ENCODE measurements at regions not wholly inside any gene's neighbourhood (a gene's known extent, or its start where the extent isn't known, plus 50 kb on each side); places are given as distances from the start of the nearest gene placed in this dataset.

DNA sequence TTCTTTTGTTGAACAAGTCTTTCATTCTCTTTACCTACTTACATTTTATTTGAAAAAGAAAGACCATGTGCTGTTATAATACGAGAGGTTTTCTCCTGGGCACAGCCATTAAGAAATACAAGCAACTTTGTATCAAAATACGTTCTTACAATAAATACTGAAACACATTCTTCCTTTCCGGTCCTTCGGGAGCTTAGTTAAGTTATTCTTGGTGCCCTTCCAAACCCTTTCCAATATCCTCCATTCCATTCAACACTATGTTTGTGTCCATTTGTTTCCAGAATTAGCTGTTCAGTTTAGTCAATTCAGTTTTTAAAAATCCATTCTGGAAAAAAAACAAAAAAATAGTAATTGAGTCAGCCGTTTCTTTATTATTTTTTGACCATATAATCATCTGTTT lies 746.8 kb upstream of the SLC10A2 start:
- DNase-seq (ENCODE audit: insufficient read length, low spot score), result no peak
- TF ChIP-seq POU2F2 (IDR thresholded peaks at IDR 0.05; ENCODE audit: low read depth, low read length) (no peak), PAX5 (IDR thresholded peaks at IDR 0.05; ENCODE audit: insufficient read depth, low read length, severe bottlenecking) (no peak), TAF1 (IDR thresholded peaks at IDR 0.05; ENCODE audit: low read depth, low read length) (no peak), SPI1 (IDR thresholded peaks at IDR 0.05; ENCODE audit: low read depth, low read length) (no peak), POLR2AphosphoS5 (IDR thresholded peaks at IDR 0.05; ENCODE audit: low read depth, low read length) (no peak), POLR2A (IDR thresholded peaks at IDR 0.05; ENCODE audit: low read depth, low read length) (no peak)
- FAIRE-seq, result no peak

DNA sequence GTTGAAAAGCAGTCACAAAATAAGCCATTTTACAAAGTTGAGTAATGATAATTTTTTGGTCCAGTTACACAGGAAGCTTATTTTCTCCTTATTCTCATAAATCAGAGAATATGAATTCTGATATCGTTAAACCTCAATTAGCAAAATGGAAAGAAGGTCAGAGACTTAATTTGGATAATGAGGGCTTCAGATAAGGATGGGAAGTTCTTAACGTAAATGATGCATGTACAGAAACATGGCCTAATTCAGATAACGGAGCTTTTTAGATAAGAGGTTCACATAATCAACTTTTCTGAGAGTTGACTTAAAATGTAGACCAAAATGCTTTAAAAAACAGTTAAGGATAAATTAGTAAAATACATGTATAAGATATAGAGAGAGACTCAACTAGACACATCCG lies 746.3 kb upstream of the SLC10A2 start:
- FAIRE-seq (no peak), DNase-seq (ENCODE audit: insufficient read length, low spot score) (no peak)
- no peak for TF ChIP-seq POU2F2 (IDR thresholded peaks at IDR 0.05; ENCODE audit: low read depth, low read length)
- no peak for TF ChIP-seq POLR2AphosphoS5 (IDR thresholded peaks at IDR 0.05; ENCODE audit: low read depth, low read length)
- TF ChIP-seq PAX5 (IDR thresholded peaks at IDR 0.05; ENCODE audit: insufficient read depth, low read length, severe bottlenecking), result no peak
- no peak for TF ChIP-seq SPI1 (IDR thresholded peaks at IDR 0.05; ENCODE audit: low read depth, low read length)
- no peak for TF ChIP-seq TAF1 (IDR thresholded peaks at IDR 0.05; ENCODE audit: low read depth, low read length)

DNA sequence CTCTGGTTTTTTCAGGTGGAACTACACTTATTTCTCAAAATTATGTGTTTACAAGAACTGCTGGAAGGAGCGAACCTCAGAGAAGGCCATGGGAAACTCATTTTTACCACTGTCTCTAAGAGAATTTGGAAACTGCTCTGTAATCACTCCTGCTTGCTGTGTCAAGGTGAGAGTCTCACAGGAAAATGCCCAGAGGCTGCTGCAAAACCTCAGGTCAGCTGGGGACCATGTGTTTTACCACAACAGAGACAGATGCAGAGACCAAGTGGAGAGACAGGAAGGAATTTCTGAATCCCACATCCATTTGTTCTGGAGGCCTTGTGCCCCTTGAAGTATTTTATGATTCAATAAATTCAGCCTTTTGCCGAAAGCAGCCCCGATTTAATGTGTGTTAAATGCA lies 743.8 kb upstream of the SLC10A2 start:
- no peak for FAIRE-seq
- no peak for TF ChIP-seq POLR2A (IDR thresholded peaks at IDR 0.05; ENCODE audit: low read depth, low read length)
- no peak for TF ChIP-seq SPI1 (IDR thresholded peaks at IDR 0.05; ENCODE audit: low read depth, low read length)
- TF ChIP-seq POU2F2 (IDR thresholded peaks at IDR 0.05; ENCODE audit: low read depth, low read length), result no peak
- TF ChIP-seq POLR2AphosphoS5 (IDR thresholded peaks at IDR 0.05; ENCODE audit: low read depth, low read length), result no peak
- TF ChIP-seq PAX5 (IDR thresholded peaks at IDR 0.05; ENCODE audit: insufficient read depth, low read length, severe bottlenecking), result no peak
- TF ChIP-seq TAF1 (IDR thresholded peaks at IDR 0.05; ENCODE audit: low read depth, low read length), result no peak
- no peak for DNase-seq (ENCODE audit: insufficient read length, low spot score)

DNA sequence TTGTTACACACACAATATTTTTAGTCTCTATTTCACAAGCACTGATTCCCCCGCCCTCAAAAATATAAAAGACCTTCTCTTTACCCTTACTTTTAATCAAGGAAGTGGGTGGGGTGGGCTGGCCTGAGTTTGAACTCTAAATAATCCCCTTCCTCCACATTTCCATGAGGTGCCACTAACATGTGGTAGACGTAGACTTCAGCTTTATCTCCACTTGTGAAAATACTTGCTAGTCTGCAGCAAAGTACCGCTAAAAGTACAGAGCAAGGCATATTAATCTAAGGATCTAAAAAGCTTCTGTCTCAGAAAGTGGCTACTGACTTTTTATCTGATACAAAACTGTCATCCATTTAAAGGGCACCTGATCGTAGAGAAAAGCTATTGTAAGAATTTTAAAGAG lies 739.6 kb upstream of the SLC10A2 start:
- no peak for DNase-seq (ENCODE audit: insufficient read length, low spot score)
- no peak for FAIRE-seq
- no peak for TF ChIP-seq TAF1 (IDR thresholded peaks at IDR 0.05; ENCODE audit: low read depth, low read length)
- TF ChIP-seq POLR2AphosphoS5 (IDR thresholded peaks at IDR 0.05; ENCODE audit: low read depth, low read length), result no peak
- TF ChIP-seq POLR2A (IDR thresholded peaks at IDR 0.05; ENCODE audit: low read depth, low read length), result no peak
- no peak for TF ChIP-seq POU2F2 (IDR thresholded peaks at IDR 0.05; ENCODE audit: low read depth, low read length)
- no peak for TF ChIP-seq SPI1 (IDR thresholded peaks at IDR 0.05; ENCODE audit: low read depth, low read length)
- TF ChIP-seq PAX5 (IDR thresholded peaks at IDR 0.05; ENCODE audit: insufficient read depth, low read length, severe bottlenecking), result no peak

DNA sequence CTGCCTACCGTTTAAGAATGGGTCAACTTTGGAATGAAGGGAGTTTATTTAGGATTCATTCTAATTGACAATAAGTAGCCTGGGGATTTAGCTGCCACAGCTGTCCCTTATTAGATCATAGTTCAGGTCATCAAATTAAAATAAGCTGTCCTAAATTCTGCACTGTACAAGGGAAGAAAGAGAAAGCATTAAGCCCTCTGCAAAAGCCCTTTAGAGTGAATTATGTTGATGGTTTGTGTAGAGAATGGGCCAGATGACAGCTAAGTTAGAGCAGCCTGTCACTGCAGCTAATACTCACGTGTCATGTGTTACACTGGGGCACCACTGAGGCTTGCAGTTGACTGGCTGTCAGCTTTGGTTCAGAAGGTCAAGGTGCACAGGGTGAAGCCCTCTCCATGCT lies 737.1 kb upstream of the SLC10A2 start:
- no peak for FAIRE-seq
- no peak for DNase-seq (ENCODE audit: insufficient read length, low spot score)
- TF ChIP-seq SPI1 (IDR thresholded peaks at IDR 0.05; ENCODE audit: low read depth, low read length), result no peak
- no peak for TF ChIP-seq TAF1 (IDR thresholded peaks at IDR 0.05; ENCODE audit: low read depth, low read length)
- no peak for TF ChIP-seq POLR2AphosphoS5 (IDR thresholded peaks at IDR 0.05; ENCODE audit: low read depth, low read length)
- TF ChIP-seq POLR2A (IDR thresholded peaks at IDR 0.05; ENCODE audit: low read depth, low read length), result no peak
- no peak for TF ChIP-seq POU2F2 (IDR thresholded peaks at IDR 0.05; ENCODE audit: low read depth, low read length)
- no peak for TF ChIP-seq PAX5 (IDR thresholded peaks at IDR 0.05; ENCODE audit: insufficient read depth, low read length, severe bottlenecking)

DNA sequence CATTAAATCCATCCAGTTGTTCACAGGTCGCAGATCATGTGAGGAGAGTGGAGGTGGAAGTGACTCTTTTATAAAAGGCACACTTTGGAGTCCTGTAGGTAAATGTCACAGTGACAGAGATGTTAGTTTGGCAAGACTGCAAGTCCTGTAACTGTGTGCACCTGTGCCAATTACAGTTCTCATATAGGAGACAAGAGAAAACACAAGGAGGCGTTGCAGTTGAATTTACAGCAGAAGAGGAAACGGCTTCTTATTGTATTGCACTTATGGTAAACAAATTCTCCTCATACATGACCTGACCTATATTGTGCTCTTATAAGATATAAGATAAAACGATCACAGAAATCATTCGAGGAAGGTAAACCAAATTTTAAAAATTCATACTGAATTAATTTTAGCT lies 732.8 kb upstream of the SLC10A2 start:
- FAIRE-seq (no peak), DNase-seq (ENCODE audit: insufficient read length, low spot score) (no peak)
- TF ChIP-seq TAF1 (IDR thresholded peaks at IDR 0.05; ENCODE audit: low read depth, low read length) (no peak), POLR2AphosphoS5 (IDR thresholded peaks at IDR 0.05; ENCODE audit: low read depth, low read length) (no peak), POLR2A (IDR thresholded peaks at IDR 0.05; ENCODE audit: low read depth, low read length) (no peak), SPI1 (IDR thresholded peaks at IDR 0.05; ENCODE audit: low read depth, low read length) (no peak), PAX5 (IDR thresholded peaks at IDR 0.05; ENCODE audit: insufficient read depth, low read length, severe bottlenecking) (no peak)

DNA sequence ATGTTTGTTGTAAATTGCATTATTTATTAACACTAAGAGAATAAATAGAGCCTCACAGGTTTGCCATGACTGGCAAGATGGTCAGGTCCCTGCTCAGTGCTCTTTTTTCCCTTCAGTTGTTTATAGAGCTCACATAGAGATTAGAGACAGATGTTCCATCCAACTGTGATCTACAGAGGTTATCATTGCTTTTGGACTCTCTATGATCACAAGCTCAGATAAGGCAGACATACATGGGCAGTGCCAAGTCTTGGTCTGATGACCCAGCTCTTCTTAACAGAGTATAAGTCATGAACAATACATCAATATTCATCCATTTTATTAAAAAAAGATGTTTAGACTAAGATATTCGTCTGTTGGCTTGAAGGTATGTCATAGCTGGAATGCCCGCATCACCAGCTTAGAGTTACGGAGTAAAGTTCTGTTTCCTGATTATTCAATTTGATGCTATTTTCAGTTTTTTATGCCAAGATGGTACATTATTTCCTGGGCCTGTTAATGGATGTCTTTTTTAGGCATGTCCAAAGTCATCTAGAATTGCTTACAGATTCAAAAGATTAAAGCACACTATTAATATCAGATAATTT lies 729.8 kb upstream of the SLC10A2 start:
- FAIRE-seq (no peak), DNase-seq (ENCODE audit: insufficient read length, low spot score) (no peak)
- TF ChIP-seq POLR2A (IDR thresholded peaks at IDR 0.05; ENCODE audit: low read depth, low read length) (no peak), POU2F2 (IDR thresholded peaks at IDR 0.05; ENCODE audit: low read depth, low read length) (no peak), POLR2AphosphoS5 (IDR thresholded peaks at IDR 0.05; ENCODE audit: low read depth, low read length) (no peak), PAX5 (IDR thresholded peaks at IDR 0.05; ENCODE audit: insufficient read depth, low read length, severe bottlenecking) (no peak), SPI1 (IDR thresholded peaks at IDR 0.05; ENCODE audit: low read depth, low read length) (no peak), TAF1 (IDR thresholded peaks at IDR 0.05; ENCODE audit: low read depth, low read length) (no peak)

DNA sequence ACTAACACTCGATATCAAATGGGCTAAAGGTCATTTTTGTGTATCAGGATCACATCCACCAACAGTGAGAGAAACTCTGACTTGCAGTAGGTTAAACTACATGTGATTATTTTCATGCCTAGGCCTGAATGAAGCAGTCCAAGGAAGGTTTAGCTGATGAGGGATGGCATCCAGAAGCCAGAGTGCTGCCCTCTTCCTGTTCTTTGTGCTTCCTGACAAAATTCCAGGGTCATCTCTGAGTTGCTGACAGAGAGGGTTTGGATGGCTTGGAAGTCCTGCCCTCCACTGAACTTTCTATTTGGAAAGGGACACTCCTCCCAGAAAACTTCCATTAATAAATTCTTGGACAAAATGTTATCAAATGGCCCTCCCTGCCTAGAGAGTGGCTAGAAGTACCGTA lies 728.3 kb upstream of the SLC10A2 start:
- FAIRE-seq (no peak), DNase-seq (ENCODE audit: insufficient read length, low spot score) (no peak)
- no peak for TF ChIP-seq PAX5 (IDR thresholded peaks at IDR 0.05; ENCODE audit: insufficient read depth, low read length, severe bottlenecking)
- TF ChIP-seq POLR2A (IDR thresholded peaks at IDR 0.05; ENCODE audit: low read depth, low read length), result no peak
- no peak for TF ChIP-seq POU2F2 (IDR thresholded peaks at IDR 0.05; ENCODE audit: low read depth, low read length)
- no peak for TF ChIP-seq TAF1 (IDR thresholded peaks at IDR 0.05; ENCODE audit: low read depth, low read length)
- TF ChIP-seq SPI1 (IDR thresholded peaks at IDR 0.05; ENCODE audit: low read depth, low read length), result no peak
- no peak for TF ChIP-seq POLR2AphosphoS5 (IDR thresholded peaks at IDR 0.05; ENCODE audit: low read depth, low read length)

DNA sequence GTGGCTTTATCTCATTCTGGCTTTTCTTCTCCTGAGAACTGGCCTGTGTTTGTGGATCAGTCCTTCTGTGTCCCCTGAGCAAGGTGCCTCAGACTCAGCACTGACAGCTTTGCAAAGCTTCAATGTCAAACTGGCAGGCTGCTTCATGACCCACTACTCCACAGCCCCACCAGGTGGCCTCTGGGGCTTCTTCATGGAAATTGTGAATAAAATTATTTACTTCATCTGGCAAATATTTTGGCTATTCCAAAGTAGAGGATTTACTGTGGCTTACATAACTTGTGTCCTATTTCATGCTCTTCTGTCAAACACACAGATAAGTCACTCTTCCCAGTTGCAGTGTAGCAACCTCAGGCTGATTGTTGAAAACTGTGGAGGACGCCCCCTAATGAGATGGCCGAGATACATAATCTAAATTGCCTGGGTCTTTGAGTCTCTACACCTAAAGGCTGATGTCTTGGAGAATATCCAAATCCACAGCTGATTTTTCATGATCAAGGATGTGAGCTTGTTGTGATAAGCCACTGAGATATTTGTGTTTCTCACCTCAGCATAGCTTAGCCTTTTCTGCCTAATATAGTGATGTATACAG lies 721.9 kb upstream of the SLC10A2 start:
- DNase-seq (ENCODE audit: insufficient read length, low spot score), result no peak
- no peak for FAIRE-seq
- TF ChIP-seq POLR2AphosphoS5 (IDR thresholded peaks at IDR 0.05; ENCODE audit: low read depth, low read length) (no peak), TAF1 (IDR thresholded peaks at IDR 0.05; ENCODE audit: low read depth, low read length) (no peak), POLR2A (IDR thresholded peaks at IDR 0.05; ENCODE audit: low read depth, low read length) (no peak), PAX5 (IDR thresholded peaks at IDR 0.05; ENCODE audit: insufficient read depth, low read length, severe bottlenecking) (no peak), SPI1 (IDR thresholded peaks at IDR 0.05; ENCODE audit: low read depth, low read length) (no peak), POU2F2 (IDR thresholded peaks at IDR 0.05; ENCODE audit: low read depth, low read length) (no peak)

Data from GM12891 (cell line).